ENCODE measurements at regions not wholly inside any gene's neighbourhood (a gene's known extent, or its start where the extent isn't known, plus 50 kb on each side); places are given as distances from the start of the nearest gene placed in this dataset.

DNA sequence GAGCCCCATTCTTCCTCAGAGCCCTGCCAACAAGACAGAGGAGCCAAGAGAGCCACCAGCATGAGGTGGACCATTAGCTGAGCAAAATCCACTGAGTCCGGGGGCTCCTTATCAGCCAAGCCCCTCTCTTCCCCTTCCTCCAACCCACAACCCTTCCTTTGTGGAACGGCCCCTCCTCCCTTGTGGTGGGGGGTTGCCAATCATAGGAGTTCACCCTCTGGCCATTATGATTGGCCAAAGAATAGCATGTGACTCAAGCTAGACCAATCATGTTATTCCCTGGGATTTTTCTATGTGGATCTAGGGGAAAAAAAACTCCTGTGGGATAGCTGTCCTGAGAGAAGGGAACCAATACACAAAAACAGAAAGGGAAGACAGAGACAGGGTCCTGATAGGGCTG lies 120.5 kb downstream of the C16orf95 start:
- TF ChIP-seq, protein P1, sequence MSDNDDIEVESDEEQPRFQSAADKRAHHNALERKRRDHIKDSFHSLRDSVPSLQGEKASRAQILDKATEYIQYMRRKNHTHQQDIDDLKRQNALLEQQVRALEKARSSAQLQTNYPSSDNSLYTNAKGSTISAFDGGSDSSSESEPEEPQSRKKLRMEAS (CRISPR knock-in tag; IDR thresholded peaks at IDR 0.05), result no peak
- TF ChIP-seq, protein P2, sequence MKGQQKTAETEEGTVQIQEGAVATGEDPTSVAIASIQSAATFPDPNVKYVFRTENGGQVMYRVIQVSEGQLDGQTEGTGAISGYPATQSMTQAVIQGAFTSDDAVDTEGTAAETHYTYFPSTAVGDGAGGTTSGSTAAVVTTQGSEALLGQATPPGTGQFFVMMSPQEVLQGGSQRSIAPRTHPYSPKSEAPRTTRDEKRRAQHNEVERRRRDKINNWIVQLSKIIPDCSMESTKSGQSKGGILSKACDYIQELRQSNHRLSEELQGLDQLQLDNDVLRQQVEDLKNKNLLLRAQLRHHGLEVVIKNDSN (CRISPR knock-in tag; IDR thresholded peaks at IDR 0.05), result no peak
- TF ChIP-seq, protein P3, sequence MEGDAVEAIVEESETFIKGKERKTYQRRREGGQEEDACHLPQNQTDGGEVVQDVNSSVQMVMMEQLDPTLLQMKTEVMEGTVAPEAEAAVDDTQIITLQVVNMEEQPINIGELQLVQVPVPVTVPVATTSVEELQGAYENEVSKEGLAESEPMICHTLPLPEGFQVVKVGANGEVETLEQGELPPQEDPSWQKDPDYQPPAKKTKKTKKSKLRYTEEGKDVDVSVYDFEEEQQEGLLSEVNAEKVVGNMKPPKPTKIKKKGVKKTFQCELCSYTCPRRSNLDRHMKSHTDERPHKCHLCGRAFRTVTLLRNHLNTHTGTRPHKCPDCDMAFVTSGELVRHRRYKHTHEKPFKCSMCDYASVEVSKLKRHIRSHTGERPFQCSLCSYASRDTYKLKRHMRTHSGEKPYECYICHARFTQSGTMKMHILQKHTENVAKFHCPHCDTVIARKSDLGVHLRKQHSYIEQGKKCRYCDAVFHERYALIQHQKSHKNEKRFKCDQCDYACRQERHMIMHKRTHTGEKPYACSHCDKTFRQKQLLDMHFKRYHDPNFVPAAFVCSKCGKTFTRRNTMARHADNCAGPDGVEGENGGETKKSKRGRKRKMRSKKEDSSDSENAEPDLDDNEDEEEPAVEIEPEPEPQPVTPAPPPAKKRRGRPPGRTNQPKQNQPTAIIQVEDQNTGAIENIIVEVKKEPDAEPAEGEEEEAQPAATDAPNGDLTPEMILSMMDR (IDR thresholded peaks at IDR 0.05), result no peak
- TF ChIP-seq NR1H2 (CRISPR knock-in tag; IDR thresholded peaks at IDR 0.05), result no peak
